Caco-2 (cell line): ENCODE measurements at regions not wholly inside any gene's neighbourhood (a gene's known extent, or its start where the extent isn't known, plus 50 kb on each side); places are given as distances from the start of the nearest gene placed in this dataset.

Experiments used
- BruUV-seq: library from RNA; stranded (reverse); fragments of 400-500 nt; replicated peaks from 2 replicates; lab custom pipeline; 2021; lab: Mats Ljungman, UMichigan
- CTCF ChIA-PET: fragments of 300-600 bp; sonication (Branson Sonifier 250); formaldehyde crosslinking; loops from one replicate; lab custom pipeline; 2022; ENCODE audit warnings: antibody characterized with exemption; lab: Charles Lee
- POLR2A ChIA-PET: fragments of 300-600 bp; sonication (Branson Sonifier 250); formaldehyde crosslinking; loops from one replicate; lab custom pipeline; 2022; ENCODE audit warnings: antibody characterized with exemption; lab: Charles Lee
- DNase-seq, 2 experiments: peaks; one replicate each; pipeline versions ENCODE4 v3.0.0 to v3.0.0-alpha.2; 2020 to 2022
- H3K27me3 ChIP-seq: replicated peaks from 2 replicates; pipeline ENCODE4 v1.6.0; 2011; ENCODE audit warnings: low read length; ENCODE audit not compliant: control insufficient read depth, insufficient read depth
- H3K36me3 ChIP-seq: 2 replicates; pipeline ENCODE4 v1.5.1; 2011; ENCODE audit warnings: low read length; ENCODE audit not compliant: control insufficient read depth, insufficient read depth
- H3K4me1 ChIP-seq: fragments of 250-450 bp; sonication (Bioruptor Pico); 2 replicates; pipeline ENCODE4 v1.5.1; 2020; ENCODE audit warnings: mild to moderate bottlenecking
- H3K4me3 ChIP-seq: 2 replicates; pipeline ENCODE4 v1.5.1; 2011; ENCODE audit warnings: low read depth, mild to moderate bottlenecking, control low read depth, low read length
- H3K9me3 ChIP-seq: fragments of 250-450 bp; sonication (Bioruptor Pico); 2 replicates; pipeline ENCODE4 v1.5.1; 2020; ENCODE audit warnings: mild to moderate bottlenecking, moderate library complexity
- H3K27ac Mint-ChIP-seq: one replicate; pipeline ENCODE4 v1.8.0; 2022; ENCODE audit warnings: mixed read lengths; ENCODE audit not compliant: unreplicated experiment
- H3K27me3 Mint-ChIP-seq: one replicate; pipeline ENCODE4 v1.8.0; 2022; ENCODE audit warnings: mixed read lengths; ENCODE audit not compliant: insufficient read depth, unreplicated experiment
- H3K36me3 Mint-ChIP-seq: one replicate; pipeline ENCODE4 v1.8.0; 2022; ENCODE audit warnings: mild to moderate bottlenecking, mixed read lengths; ENCODE audit not compliant: insufficient read depth, unreplicated experiment
- H3K4me1 Mint-ChIP-seq: one replicate; pipeline ENCODE4 v1.8.0; 2022; ENCODE audit warnings: low read depth, mixed read lengths; ENCODE audit not compliant: unreplicated experiment
- H3K4me3 Mint-ChIP-seq: one replicate; pipeline ENCODE4 v1.8.0; 2022; ENCODE audit warnings: mild to moderate bottlenecking, moderate library complexity, mixed read lengths; ENCODE audit not compliant: unreplicated experiment
- H3K9me3 Mint-ChIP-seq: one replicate; pipeline ENCODE4 v1.8.0; 2022; ENCODE audit warnings: mixed read lengths; ENCODE audit not compliant: unreplicated experiment
- CTCF ChIP-seq, 2 experiments: fragments of 200-600 bp in 1 of 2; IDR thresholded peaks; 1 replicate in 1 of 2; 2 replicates in 1 of 2; pipeline versions ENCODE4 v1.5.1 to v1.8.0; 2011 to 2022; ENCODE audit warnings: antibody characterized with exemption in 1 of 2, control low read depth in 1 of 2, inconsistent platforms in 1 of 2, low read depth in 1 of 2, low read length in 1 of 2, mild to moderate bottlenecking in 1 of 2, moderate library complexity in 1 of 2; ENCODE audit not compliant: insufficient read depth in 1 of 2, severe bottlenecking in 1 of 2, unreplicated experiment in 1 of 2
- intact Hi-C: fragments of 100-400 bp; cut with micrococcal nuclease; formaldehyde crosslinking; loops from one replicate; pipeline ENCODE4 v1.10.0; 2022; ENCODE audit not compliant: unreplicated experiment

GRCh38 chr4:173680278-173680677 lies 150.2 kb upstream of the HAND2 start:
- H3K4me3 Mint-ChIP-seq = no peak overlapping the region
- H3K27ac Mint-ChIP-seq = no peak overlapping the region
- BruUV-seq = no TSS peak
- Histone ChIP-seq H3K4me3 (no peak overlapping the region), H3K9me3 (no peaks in the 10 kb centered on the region), H3K36me3 (no peaks in the 10 kb centered on the region), H3K27me3 (no peaks in the 10 kb centered on the region), H3K4me1 (no peaks in the 10 kb centered on the region)
- no peak for DNase-seq
- ChIA-PET POLR2A (no interaction called here), CTCF (no interaction called here)
- H3K27me3 Mint-ChIP-seq = peaks cover 14% of the 10 kb centered on the region
- TF ChIP-seq CTCF (IDR thresholded peaks at IDR 0.05; ENCODE audit: insufficient read depth in 1 of 2, low read depth in 1 of 2, low read length in 1 of 2, severe bottlenecking in 1 of 2, unreplicated experiment in 1 of 2) = no peak
- no peaks in the 10 kb centered on the region for H3K36me3 Mint-ChIP-seq
- H3K9me3 Mint-ChIP-seq = no peaks in the 10 kb centered on the region
- intact Hi-C loops = no loop called here
- H3K4me1 Mint-ChIP-seq = no peaks in the 10 kb centered on the region

DNA sequence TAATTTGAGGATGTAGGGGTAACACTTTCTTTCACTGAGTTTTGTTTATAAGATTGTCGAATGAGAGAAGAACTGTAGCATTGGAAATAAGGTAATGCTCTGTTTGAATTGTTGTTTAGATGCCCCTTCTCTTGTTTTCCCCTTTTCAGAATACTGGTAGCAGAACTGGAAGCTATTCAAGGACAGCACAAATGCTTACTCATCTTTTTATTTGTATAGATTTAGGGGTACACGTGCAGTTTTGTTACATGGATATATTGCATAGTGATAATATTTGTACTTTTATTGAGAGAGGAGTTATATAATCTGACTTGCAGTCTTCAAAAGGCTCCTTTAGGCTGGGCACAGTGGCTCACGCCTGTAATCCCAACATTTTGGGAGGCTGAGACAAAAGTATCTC lies 145.4 kb upstream of the HAND2 start:
- intact Hi-C loops = no loop called here
- H3K4me3 Mint-ChIP-seq = no peak overlapping the region
- H3K27ac Mint-ChIP-seq = no peak overlapping the region
- no peaks in the 10 kb centered on the region for H3K4me1 ChIP-seq
- H3K36me3 ChIP-seq = no peaks in the 10 kb centered on the region
- no peaks in the 10 kb centered on the region for H3K9me3 ChIP-seq
- no TSS peak for BruUV-seq
- H3K36me3 Mint-ChIP-seq = no peaks in the 10 kb centered on the region
- peaks cover 11% of the 10 kb centered on the region for H3K27me3 Mint-ChIP-seq
- CTCF ChIA-PET = no interaction called here
- no peak for DNase-seq
- POLR2A ChIA-PET = no interaction called here
- no peak for TF ChIP-seq CTCF (IDR thresholded peaks at IDR 0.05; ENCODE audit: insufficient read depth in 1 of 2, low read depth in 1 of 2, low read length in 1 of 2, severe bottlenecking in 1 of 2, unreplicated experiment in 1 of 2)
- no peak overlapping the region for H3K4me3 ChIP-seq
- H3K4me1 Mint-ChIP-seq = no peaks in the 10 kb centered on the region
- H3K9me3 Mint-ChIP-seq = no peaks in the 10 kb centered on the region
- H3K27me3 ChIP-seq = no peaks in the 10 kb centered on the region

GRCh38 chr4:173669460-173670179 lies 139.6 kb upstream of the HAND2 start:
- no peak overlapping the region for H3K27ac Mint-ChIP-seq
- no TSS peak for BruUV-seq
- H3K27me3 Mint-ChIP-seq = peaks cover 6% of the 10 kb centered on the region
- H3K36me3 Mint-ChIP-seq = no peaks in the 10 kb centered on the region
- no peak overlapping the region for H3K4me3 Mint-ChIP-seq
- H3K27me3 ChIP-seq = no peaks in the 10 kb centered on the region
- no peaks in the 10 kb centered on the region for H3K4me1 ChIP-seq
- no peak for DNase-seq
- TF ChIP-seq CTCF (IDR thresholded peaks at IDR 0.05; ENCODE audit: insufficient read depth in 1 of 2, low read depth in 1 of 2, low read length in 1 of 2, severe bottlenecking in 1 of 2, unreplicated experiment in 1 of 2) = no peak
- ChIA-PET POLR2A (no interaction called here), CTCF (no interaction called here)
- H3K9me3 ChIP-seq = no peaks in the 10 kb centered on the region
- H3K36me3 ChIP-seq = no peaks in the 10 kb centered on the region
- intact Hi-C loops = no loop called here
- H3K9me3 Mint-ChIP-seq = no peaks in the 10 kb centered on the region
- H3K4me1 Mint-ChIP-seq = no peaks in the 10 kb centered on the region
- no peak overlapping the region for H3K4me3 ChIP-seq
